HG02852 (cell line): ENCODE measurements at regions not wholly inside any gene's neighbourhood (a gene's known extent, or its start where the extent isn't known, plus 50 kb on each side); places are given as distances from the start of the nearest gene placed in this dataset.
A peak's percentile ranks its signal among the peaks of the same experiment; 100 is the strongest.
"Not testable (repeated sequence)": the region's sequence is repeated elsewhere in the genome, so short reads cannot be mapped to it uniquely, and the experiment has no call there.

Experiments
- ATAC-seq: cut with Tn5 transposase; IDR thresholded peaks from one replicate; pipeline ENCODE4 v1.9.1; 2021; ENCODE audit warnings: mild to moderate bottlenecking, moderate library complexity; ENCODE audit not compliant: unreplicated experiment

- no peak for ATAC-seq
Observed at GRCh38 chr13:107712145-107712860, 503.0 kb downstream of the LIG4 start.

GRCh38 chr13:107690181-107690580 is 525.2 kb downstream of the LIG4 start:
- ATAC-seq, result no peak

- ATAC-seq, result no peak
Observed at GRCh38 chr13:107685876-107686275, 529.5 kb downstream of the LIG4 start.

GRCh38 chr13:107681600-107681999 is 533.7 kb downstream of the LIG4 start:
- no peak for ATAC-seq

- ATAC-seq, result no peak
Observed at GRCh38 chr13:107680115-107680514, 535.2 kb downstream of the LIG4 start.

GRCh38 chr13:107678075-107678689 is 537.2 kb downstream of the LIG4 start:
- ATAC-seq, result no peak

GRCh38 chr13:107675847-107676550 is 539.3 kb downstream of the LIG4 start:
- no peak for ATAC-seq

GRCh38 chr13:107669391-107669993 is 545.8 kb downstream of the LIG4 start:
- no peak for ATAC-seq

GRCh38 chr13:107665926-107666458 is 549.3 kb downstream of the LIG4 start:
- no peak for ATAC-seq

- peak; percentile 95 for ATAC-seq
Observed at GRCh38 chr13:107650081-107650701, 565.1 kb downstream of the LIG4 start.

- no peak for ATAC-seq
Observed at GRCh38 chr13:107649079-107649478, 566.3 kb downstream of the LIG4 start.

GRCh38 chr13:107644136-107644535 is 571.2 kb downstream of the LIG4 start:
- no peak for ATAC-seq

- ATAC-seq, result no peak
Observed at GRCh38 chr13:107643615-107644014, 571.7 kb downstream of the LIG4 start.

GRCh38 chr13:107642831-107643230 is 572.5 kb downstream of the LIG4 start:
- no peak for ATAC-seq

- no peak for ATAC-seq
Observed at GRCh38 chr13:107641574-107641973, 573.8 kb downstream of the LIG4 start.

- no peak for ATAC-seq
Observed at GRCh38 chr13:107625648-107626047, 589.7 kb downstream of the LIG4 start.

GRCh38 chr13:107617527-107617926 is 597.8 kb downstream of the LIG4 start:
- no peak for ATAC-seq

- ATAC-seq, result no peak
Observed at GRCh38 chr13:107612376-107612775, 603.0 kb downstream of the LIG4 start.

GRCh38 chr13:107608736-107609135 is 606.6 kb downstream of the LIG4 start:
- no peak for ATAC-seq

GRCh38 chr13:107600971-107601370 is 614.4 kb downstream of the LIG4 start:
- ATAC-seq, result no peak

GRCh38 chr13:107596306-107596705 is 619.0 kb downstream of the LIG4 start:
- ATAC-seq, result not testable (repeated sequence)
